ENCODE measurements at regions not wholly inside any gene's neighbourhood (a gene's known extent, or its start where the extent isn't known, plus 50 kb on each side); places are given as distances from the start of the nearest gene placed in this dataset.

DNA sequence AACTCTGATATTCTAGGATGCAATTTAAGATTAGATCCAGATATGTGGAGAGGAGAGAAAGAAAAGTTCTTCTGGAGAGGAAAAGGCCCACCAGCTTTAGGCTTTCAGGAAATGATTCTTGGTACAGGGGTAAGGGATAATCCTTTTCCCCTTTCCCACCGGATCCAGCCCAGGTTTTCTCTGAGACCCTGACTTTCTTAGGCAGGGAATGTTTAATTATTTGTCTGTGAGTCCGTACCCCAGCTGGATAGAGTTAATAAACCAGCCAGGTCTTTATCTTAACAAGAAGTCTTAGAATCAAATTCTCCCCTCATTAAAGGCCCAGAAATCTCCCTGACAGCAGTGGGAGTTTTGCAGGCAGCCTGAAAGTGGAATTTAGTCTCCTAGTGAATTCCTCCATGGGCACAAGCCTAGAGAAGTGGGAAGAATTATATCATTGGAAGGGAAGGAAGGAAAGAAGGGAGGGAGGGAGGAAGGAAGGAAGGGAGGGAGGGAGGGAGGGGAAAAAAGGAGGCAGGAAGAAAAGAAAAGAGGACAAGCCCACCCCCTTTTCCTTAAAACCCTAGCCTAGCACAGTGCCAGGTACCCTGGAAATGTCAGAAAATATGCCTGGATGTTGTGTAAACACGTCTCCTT, 189.0 kb downstream of the PLPP3 start:
- DNase-seq, result no peak

DNA sequence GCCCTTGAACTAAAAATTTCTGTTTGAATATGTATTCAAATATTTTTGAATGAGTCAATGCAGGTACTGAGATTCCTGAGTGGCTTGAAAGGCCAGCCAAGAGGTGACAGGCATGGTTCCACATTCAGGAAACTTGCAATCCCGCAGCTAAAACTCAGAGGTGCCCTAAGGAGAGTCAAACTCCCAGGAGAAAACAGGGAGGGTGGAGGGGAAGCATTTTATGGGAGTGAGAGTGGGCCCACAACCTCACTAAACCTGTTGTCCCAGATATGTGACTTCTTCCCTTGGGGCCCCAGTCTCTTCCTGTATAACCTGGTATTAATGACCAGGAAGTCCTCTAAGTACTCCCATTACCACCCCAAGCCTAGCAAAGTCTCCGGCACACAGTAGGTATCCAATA, 189.6 kb downstream of the PLPP3 start:
- no peak for DNase-seq

DNA sequence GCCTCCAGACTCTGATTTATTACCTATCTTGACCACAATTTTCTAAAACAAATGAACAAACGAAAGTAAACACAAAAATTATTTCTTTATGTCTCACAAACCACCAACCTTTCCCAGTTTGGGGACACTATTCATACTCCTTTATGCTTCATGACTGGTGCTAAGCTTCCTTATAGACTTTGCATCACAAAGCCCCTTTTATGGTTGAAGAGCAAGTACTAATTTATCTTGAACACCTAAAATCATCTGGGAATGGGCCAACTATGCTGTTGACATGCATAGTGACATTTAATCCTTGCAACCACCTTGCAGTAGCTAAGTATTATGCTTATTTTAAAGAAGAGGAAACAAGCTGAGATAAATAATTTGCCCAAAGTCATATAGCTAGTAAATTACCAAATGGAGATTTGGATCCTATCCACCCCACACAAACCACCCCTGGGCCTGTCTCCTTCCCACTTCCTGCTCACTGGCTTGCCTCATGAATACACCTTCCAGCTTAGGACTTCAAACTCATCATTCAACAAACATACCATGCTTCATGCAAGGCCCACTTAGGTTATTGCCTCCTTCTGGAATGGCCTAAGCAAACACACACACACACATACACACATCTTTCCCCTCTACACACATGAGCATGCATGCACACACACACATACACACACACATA, 192.2 kb downstream of the PLPP3 start:
- DNase-seq, result no peak

DNA sequence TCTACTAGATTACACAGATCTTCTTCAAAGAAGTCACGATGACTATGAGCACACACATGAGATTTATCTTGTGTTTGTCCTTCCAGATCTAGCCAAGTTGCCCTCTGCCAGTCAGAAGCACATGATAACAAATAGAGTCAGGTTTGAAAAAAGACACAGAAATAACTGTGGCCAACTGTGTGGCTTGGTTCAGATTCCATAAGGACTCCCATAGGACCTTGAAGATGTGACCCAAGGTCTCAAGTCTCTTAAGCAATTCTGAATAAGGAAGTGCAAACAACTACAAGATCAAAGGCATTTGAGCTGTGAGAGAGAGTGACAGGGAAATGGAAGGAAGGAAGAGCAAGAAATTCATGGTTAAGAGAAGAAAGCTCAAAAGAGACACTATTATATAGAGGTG, 194.0 kb downstream of the PLPP3 start:
- DNase-seq, result no peak

DNA sequence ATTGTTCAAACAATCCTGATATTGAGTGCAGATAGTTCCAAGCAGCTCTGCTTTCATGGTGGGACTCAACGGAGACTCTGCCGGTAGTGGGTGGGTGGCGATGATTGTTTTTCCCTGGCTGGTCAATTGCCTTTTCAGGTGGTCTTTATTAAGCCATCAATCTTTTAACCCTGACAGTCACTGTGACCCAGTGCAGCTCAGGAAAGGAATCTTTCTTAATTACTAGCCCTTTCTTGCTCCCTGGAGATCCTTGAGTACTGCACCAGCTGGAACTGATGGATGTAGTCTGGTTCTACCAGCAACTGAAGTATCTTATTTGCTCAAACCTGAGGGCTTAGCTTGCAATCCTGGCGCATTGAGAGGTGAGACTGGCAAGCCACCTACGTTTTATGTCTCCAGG, 196.4 kb downstream of the PLPP3 start:
- no peak for DNase-seq

DNA sequence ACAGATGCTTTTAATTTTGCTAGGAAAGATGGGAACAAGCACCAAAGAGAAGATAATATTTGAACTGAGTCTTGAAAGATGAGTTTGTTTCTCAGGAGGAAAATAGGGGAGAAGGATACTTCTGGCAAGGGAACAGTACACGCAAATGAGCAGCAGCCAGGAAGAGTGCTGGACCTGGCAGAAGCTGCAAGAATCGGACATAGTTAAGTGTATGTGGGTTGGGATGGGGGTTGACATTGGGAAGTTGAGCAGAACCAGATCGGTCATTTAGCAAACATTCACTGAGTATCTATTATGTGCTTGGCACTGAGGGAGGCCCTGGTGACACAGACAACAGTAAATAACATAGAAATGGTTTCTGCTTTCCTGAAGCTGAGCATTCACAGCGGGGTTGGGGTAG, 198.8 kb downstream of the PLPP3 start:
- no peak for DNase-seq

DNA sequence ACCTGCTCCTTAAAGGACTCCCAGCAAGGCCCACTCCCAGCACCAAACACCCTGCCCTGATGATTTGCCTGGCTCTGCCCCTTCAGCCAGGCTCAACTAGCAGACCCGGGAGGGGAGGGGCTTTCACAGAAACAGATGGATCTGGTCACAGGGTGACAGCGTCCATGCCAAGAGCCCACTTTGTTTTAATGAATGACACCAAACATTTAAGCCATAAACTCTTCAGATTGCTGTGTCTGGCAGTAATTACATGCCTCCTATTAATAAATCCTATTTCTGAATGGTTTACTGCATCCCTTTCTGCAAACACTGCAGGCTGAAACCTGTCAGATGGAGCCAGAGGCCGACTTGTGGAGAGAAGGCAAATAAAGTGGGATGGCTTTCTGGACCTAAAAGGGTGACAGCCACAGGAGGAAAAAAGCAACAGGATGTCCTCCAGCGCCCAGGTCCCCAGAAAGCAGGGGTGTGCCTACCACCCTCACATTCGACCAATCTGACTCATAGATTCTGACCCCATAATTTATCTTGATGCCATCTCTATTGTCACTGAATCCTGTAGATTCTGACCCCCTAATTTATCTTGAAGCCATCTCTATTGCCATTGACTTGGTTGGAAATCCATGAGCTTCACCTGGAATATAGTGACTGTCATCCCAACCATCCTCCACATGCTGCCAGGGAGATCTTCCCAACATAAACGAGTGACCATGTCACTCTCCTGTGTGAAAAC, 200.9 kb downstream of the PLPP3 start:
- peak; percentile 28 for DNase-seq

DNA sequence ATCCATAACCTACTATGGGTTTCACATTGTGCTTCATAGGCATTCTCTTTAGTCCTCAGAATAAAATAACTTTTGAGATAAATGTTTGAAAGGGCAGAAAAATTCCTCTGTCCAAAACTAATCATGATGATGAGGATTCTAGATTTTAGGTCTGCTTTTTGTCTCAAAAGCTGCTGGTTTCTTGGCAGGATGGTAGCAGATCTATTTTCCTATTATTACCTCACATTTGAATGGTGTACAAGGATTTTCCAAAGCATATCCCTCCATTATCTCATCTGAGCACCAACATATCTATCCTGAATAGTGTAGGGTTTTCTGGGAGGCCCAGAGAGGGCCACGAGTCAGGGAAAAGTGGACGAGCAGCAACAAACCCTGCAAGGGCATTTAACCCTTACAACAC, 201.9 kb downstream of the PLPP3 start:
- no peak for DNase-seq

DNA sequence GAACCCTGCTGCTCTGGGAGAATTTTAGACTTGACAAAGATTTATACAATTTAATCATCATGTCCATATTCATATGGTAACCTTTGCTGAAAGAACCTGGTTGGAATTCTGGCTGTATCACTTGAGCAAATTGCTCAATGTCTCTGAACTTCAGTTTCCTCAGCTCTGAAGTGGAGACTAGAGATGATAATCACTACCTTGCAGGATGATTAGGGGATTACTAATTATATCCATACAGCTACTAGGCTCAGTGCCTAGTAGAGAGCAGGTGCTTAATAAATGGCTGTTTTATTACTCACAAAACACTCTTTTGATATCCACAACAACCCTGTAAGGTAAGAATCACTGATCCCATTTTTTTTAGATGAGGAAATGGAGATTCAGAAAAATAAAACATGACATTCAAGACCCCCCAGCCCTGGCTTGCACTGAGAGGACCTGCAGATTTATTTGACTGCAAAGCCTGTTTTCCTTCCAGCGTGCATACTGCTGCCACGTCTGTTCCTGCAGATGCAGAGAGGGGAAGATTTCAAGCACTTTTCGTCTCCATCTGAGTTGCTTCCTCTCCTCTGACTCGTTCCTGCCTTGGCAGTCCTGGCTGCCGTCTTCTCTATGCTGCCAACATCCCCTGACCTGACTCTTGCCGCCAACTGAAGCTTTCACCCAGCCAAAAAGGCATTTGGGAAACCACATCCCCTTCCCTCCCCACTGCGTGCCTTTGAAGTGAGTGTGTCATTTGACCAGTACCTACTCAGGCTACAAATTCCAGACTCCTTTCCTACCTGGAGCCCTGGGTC, 203.0 kb downstream of the PLPP3 start:
- no peak for DNase-seq

DNA sequence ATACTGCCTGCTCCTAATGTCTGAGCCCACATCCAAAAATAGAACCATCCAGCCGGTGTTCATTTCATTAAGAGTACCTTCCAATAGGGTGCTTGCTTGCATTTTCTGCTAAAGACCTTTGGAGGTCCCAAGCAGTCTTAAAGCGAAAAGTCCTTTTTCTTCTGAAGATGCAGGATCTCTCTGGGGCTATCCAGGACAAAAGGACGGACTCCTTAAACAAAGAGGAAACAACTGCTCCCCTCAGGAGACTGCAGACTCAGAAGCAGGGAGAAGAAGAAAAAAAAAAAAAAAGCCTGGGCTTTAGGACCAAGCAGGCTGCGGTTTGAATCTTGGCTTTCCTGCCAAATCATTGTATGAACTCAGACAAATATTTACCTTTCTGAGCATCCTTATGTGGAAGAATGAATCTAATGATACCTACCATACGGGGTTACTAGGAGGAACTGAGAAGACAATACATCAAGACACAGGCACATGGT, 204.0 kb downstream of the PLPP3 start:
- no peak for DNase-seq

DNA sequence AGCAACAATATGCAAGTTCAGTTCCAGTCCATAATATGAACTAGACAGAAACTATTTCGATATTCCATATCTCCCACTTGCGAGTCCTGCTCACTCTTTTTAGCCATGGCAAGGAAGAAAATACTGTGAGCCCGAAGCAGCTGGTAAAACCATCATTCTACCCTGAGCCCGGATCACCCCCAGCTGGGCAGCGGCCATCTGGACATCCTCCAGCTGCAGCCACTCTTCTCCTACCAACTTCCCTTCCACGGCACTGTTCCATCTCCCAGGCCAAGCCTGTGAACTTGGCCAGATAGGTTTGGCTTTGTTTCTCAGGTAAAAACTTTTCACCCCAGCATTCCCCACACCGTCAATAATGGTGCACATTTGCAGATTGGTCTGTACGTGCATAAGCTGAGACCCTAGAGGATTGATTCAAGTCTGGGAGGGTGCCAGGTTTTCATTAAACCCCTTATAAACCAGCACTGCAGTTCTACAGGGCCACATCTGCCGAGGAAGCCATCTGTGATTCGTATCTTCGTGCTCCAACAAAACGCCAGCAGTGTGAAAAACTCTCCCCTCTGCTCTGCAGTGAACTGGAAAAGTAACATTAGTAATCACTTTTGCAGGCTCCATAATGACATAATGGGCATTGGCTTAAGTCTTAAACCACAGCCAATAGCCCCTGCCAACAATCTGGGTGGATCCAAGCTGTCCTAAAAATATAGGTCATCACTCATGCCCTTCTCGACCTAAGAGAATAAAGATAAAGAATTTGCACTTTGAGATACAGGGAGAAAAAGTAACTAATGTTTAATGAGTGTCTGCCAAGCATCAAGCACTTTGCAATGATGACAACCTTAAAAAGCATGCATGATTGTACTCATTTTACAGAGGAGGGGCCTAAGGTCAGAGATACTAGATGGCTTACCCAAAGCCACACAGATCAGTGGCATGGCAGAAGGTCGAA, 205.1 kb downstream of the PLPP3 start:
- no peak for DNase-seq

DNA sequence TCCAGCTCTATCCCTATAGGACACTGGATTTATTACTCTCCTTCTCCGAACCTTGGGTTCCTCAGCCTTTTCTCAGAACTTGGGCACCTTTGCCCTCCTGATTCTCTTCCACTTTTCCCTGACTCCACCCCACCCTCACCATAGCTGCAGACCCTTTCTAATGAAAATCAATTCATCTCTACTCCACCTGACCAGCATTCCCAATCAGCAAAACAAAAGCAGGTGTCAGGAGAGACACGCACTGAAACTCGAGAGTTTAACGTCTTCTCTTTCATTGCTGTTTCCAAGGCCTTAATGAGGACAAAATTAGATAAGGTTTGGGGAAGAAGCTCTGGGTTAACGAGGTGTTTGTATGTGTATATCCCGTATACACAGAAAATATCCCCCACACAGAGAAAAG, 208.8 kb downstream of the PLPP3 start:
- DNase-seq, result no peak

DNA sequence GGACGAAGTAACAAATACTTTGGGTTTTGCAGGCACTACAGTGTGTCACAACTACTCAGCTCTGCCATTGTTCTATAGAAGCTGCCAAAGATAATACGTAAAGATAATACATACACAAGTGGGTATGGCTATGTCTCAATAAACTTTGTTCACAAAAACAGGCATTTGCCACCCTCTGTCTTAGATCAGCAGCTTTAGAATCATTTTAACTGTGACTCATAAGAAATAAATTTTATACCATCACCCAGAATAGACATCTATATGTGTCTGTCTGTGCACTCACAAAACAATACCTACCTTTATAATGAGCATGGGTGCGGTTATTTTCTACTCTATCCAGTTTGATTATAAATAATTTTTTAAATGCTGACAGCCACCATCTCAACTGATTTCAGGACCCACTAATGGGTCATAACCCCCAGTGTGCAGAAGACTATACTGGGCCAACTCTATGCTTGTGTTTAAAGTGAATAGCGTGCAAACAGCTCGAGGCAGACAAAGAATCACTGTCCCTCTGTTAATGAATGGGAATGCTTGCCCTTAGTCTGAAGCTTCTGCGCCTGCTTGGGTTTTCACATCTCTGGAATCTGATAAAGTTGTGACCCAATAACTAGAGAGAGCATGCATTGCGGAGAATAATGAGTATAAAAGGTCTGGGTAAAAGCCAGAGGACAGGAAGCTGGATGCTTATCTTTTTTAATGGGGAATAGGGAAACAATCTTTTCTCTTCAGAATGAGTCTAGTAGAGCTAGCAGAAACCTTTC, 216.2 kb downstream of the PLPP3 start:
- DNase-seq, result no peak

DNA sequence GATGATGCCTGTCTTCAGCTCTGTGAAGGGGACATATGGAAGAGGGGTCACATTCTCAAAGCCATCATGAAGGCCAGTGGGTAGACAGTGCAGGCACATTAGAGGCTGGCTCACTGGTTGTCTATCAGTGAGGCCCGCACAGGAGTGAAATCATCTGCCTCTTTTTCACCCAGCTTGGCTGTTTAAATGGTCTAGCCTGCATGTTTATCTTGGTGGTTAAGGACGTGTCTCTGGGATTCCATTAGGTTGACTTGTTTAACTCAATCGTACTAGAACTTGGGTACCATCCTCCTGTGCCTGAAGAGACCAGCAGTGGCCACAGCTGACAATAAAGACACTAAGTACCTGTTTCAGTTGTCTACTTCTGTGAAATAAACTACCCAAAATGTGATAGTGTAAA, 219.3 kb downstream of the PLPP3 start:
- no peak for DNase-seq

DNA sequence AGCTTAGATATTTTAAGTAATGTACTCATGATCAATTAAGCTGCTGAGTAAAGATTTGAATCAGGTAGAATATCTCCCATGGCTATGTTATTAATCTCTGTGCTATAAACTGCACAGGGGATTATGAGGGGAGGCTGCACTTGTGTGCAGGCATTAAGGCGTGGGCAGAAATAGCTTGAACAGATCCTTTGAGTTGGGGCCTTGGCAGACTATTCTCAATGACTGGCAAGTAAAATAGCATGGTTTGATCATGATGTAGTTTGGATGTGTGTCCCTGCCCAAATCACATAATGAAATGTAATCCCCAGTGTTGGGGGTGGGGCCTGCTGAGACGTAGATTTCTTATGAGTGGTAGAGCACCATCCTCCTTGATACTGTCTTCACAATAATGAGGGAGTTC, 220.3 kb downstream of the PLPP3 start:
- no peak for DNase-seq

DNA sequence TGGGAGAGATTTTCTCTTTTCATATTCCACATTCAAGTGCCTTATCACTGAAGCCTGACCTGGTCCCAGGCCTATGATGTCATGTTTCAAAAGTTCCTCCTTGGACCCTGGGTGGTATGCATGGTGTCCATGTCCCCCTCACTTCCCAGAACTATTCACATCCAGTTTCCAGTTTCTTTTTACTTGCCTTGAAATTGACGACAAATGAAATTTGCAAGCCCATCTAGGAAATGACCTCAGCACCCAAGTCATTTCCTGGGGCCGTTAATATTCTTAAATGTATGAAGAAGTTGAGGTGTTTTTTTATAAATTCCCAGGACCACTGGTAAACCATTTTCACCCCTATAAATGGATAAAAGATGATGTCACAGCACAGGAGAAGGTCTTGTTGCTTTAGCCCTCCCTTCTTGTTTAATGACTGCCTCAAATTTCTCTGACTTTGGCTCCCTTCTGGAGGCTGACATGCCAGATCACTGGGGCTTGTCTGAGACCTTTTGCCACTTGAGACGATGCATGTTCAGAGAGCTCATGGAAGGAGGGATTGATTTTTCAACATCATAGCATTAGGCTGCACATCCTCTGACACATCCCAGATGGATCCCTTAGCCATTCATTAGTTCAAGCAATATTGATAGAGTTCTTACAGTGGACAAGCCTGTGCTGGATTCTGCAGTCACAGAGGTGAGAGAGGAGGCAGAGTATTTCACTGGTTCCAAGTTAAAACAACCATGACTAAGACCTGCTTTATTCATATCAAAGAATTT, 221.3 kb downstream of the PLPP3 start:
- no peak for DNase-seq

DNA sequence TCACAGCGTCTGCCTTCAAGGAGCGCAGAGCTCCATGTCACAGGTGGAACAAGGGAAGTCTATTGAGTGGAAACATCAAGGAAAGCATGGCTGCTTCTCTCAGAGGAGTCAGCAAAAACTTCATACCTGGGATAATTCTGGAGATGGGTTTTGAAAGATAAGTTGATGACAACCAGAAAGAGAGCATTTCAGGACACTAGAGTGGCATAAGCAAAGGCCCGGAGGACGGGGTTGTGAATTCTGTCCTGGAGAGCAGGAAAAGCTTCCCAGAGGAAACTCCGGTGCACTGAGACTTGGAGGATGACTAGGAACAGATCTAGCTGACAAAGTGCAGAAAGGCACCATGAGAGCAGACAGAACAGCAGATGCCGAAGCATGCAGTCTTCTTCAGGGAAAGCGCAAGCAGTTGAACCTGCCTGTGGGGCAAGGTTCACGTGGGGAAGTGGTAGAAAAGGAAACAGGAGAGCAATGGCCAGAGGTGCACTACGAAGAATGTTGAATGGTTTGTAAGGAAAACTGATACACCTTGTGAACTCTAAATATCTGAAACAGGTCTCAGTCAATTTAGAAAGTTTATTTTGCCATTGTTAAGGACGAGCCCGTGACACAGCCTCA, 222.9 kb downstream of the PLPP3 start:
- no peak for DNase-seq

DNA sequence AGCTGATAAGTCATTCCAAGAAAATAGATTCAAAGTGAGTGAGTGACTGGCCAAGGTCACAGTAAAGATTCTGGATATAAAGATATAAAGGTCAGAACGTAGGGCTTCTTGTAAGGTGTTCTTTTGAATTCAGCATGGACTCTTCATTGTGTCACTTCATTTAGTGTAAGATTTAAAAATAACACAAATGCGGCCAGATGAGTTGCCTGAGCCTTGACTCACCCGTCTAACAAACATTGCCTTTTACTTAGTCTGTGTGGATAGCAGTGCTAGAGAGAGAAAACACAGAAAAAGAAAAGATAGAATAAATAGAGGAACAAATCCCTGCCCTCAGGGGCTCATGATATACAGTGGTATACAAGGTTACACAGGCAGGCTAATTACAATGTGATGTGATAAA, 223.4 kb downstream of the PLPP3 start:
- DNase-seq, result no peak

DNA sequence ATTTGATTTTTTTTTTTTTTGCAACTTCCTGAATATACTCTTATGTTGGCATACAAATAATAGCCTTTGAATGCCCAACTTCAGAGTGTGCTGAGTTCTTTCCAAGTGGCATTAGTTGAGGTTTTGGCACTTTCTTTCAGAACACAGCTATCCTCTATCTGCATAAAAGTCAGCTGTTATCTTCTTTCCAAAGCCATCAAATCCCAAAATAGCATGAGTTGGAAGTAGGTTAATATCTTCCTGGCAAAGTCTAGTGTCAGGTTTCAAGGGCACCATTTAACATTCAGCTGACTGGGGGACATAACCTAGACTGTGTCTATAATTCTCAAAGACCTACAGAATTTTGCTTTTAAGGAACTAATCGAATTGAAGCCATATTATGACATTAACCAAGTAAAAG, 223.9 kb downstream of the PLPP3 start:
- DNase-seq, result no peak

DNA sequence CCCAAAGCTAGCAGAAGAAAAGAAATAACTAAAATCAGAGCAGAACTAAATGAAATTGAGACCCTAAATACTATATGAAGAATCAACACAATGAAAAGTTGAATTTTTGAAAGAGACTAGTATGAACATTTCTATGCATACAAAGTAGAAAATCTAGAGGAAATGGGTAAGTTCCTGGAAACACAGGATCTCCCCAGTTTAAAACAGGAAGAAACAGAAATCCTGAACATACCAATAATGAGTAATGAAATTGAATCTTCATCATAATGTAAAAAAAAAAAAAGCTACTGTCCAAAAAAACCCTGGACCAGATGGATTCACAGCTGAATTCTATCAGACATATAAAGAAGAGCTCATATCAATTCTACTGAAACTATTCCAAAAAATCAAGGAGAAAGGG, 233.5 kb downstream of the PLPP3 start:
- no peak for DNase-seq

Measured in NCI-H774 (cell line).